Activated CD8-positive, alpha-beta memory T cell treated with anti-CD3 and anti-CD28 coated beads for 36 hours (primary cell): ENCODE measurements at regions not wholly inside any gene's neighbourhood (a gene's known extent, or its start where the extent isn't known, plus 50 kb on each side); places are given as distances from the start of the nearest gene placed in this dataset.

Experiments used
- CTCF ChIA-PET: fragments of 350-600 bp; sonication (Branson Sonifier 250); formaldehyde crosslinking; loops from one replicate; lab custom pipeline; 2021; ENCODE audit warnings: antibody characterized with exemption; lab: Charles Lee
- POLR2A ChIA-PET: fragments of 350-600 bp; sonication (Branson Sonifier 250); formaldehyde crosslinking; loops from one replicate; lab custom pipeline; 2021; ENCODE audit warnings: antibody characterized with exemption; lab: Charles Lee

DNA sequence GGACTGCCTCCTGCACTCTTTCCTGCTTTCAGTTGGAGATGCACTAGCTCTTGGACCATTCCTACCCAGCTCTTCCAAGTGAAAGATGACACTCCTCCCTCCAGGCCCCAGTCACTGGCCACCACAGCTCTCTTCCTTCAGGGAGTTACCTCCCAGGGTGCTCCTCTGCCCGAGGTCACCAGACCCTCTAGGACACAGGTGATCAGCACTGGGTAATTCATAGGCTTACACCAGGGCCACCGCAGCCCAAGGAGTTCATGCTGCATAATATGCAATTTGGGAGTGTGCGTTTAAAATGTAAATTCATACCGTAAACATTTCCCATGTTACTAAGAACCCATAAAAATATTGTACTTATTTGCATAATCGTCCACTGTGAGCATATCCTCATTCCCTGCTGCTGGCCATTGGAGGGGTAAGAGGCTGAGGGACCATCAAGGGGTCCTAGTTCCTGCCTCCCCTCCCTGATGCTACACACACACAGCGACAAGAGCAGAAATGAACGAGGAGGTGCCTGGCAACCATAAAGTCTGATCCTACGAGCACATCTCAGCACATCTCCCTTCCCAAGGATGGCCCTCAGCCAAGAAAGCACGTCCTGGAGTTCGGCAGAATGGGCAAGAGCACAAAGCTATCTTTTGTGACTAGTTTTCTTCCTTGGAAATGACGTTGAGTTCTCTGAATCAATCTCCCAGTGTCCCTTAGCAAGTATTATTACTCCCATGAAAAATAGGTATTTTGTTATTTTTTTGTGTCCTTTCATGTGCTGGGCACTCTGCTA, 222.9 kb upstream of the RAB4A start:
- ChIA-PET CTCF (no interaction called here), POLR2A (no interaction called here)

- ChIA-PET POLR2A (no interaction called here), CTCF (no interaction called here)
These were observed 222.0 kb upstream of the RAB4A start for GRCh38 chr1:229048896-229049295.

DNA sequence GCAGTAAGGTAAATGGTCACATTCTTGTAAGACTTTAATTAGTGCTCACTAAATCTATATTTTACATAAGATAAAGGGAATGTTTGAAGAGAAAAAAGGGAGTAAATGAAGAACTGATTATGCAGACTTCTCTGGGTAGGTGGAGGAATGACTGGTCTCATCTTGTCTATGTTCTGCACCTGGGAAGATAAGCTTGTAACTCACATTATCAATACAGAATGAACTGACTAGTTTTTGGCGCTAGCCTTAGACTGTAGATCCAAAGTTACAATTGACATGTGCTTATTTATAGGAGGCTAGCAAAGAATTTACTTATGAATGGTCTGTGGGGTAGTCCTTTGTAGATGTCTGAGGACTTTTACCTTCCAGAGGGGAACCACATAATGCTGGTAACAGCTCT, 214.9 kb upstream of the RAB4A start:
- CTCF ChIA-PET, result no interaction called here
- POLR2A ChIA-PET, result no interaction called here

- ChIA-PET POLR2A (no interaction called here), CTCF (no interaction called here)
These were observed 212.8 kb upstream of the RAB4A start for GRCh38 chr1:229058111-229058561.

GRCh38 chr1:229058729-229059128, 212.2 kb upstream of the RAB4A start:
- POLR2A ChIA-PET, result no interaction called here
- CTCF ChIA-PET, result no interaction called here

- ChIA-PET POLR2A (no interaction called here), CTCF (no interaction called here)
These were observed 211.0 kb upstream of the RAB4A start for GRCh38 chr1:229059671-229060539.

DNA sequence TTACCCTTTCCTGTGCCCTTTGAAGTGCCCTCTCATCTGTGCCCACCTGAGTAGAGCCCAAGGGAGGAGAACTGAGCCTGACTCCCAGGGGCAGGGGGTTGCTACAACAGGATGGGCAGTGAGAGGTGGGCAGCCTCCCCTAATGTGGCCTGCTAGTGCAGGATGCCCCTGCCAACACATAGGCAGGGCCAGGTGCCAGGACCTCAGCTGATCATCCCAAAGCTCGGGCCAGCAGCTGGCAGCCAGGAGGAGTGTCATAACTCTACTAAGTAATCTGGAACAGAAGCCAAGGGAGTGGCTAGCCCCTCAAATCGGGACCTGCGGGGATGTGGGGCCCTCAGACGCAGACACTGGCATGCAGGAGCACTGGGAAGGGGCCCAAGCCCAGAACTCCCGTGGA, 208.8 kb upstream of the RAB4A start:
- POLR2A ChIA-PET, result no interaction called here
- CTCF ChIA-PET, result no interaction called here

DNA sequence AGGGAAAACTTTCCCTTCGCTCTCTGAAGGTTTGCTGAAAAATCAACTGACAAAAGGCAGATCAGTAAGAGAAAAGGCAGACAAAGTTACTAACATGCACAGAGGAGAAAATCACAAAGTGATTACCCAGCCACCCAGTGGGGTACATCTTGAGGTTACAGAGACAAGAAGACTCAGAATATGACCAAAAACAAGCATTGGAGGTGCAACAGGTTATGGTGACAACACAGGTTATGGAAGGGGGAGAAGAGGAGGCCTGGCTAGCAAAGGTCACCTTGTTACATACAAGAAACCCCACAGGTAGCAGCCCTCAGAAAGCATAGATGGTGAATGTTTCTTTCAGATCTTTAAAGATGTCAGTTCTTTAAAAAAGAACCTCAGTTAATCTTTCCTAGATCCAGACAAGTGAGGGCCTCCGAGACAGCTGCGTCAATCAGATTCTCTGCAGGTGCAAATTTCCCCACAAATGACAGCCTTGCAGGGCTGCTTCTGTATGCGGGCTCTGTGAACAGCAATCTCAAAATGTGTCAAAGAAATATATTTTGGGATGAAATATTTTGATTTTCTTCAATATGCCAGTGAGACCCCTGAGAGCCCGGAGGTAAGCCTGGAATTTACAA, 207.6 kb upstream of the RAB4A start:
- POLR2A ChIA-PET, result no interaction called here
- CTCF ChIA-PET, result no interaction called here

- POLR2A ChIA-PET, result no interaction called here
- CTCF ChIA-PET, result no interaction called here
These were observed 206.4 kb upstream of the RAB4A start for GRCh38 chr1:229064320-229065168.

DNA sequence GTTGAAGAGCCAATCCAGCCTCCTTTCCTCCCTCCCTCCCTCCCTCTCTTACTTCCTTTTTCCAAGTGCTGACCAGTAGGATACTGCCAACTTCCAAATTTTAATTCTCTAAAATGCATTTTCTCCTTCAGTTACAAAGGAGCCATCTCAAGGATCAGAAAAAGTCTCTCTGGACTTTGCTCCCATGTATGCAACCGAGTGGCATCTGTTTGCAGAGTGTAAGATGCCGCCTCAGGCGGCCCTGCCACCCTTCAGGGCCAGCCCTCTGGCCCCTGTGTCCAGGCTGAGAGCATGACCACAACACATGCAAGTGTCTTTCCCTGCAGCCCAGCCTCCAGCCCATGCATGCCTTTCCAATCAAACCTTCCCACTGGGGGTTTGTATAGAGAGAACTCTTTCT, 205.3 kb upstream of the RAB4A start:
- POLR2A ChIA-PET, result no interaction called here

DNA sequence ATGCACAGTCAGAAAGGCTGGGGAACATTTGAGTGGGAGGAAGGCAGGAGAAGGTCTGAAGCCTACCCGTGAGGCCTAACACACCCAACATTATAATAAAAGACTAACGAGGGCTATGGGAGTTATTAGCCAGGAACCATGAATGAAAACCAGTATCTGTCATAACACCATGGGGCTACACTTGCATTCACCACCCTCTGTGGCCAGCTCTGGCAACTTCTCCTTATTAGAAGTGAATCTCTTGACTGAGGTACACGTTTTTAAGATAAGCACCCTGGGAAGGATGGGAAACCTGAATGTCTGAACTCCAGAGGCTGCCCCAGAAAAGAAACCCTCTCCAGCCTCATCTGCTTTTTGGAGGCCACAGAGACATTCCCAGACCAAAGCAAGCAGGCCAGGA, 204.3 kb upstream of the RAB4A start:
- POLR2A ChIA-PET, result no interaction called here
- CTCF ChIA-PET, result no interaction called here

More for the DNA sequence above, 205.3 kb upstream of the RAB4A start:
- CTCF ChIA-PET, result no interaction called here

DNA sequence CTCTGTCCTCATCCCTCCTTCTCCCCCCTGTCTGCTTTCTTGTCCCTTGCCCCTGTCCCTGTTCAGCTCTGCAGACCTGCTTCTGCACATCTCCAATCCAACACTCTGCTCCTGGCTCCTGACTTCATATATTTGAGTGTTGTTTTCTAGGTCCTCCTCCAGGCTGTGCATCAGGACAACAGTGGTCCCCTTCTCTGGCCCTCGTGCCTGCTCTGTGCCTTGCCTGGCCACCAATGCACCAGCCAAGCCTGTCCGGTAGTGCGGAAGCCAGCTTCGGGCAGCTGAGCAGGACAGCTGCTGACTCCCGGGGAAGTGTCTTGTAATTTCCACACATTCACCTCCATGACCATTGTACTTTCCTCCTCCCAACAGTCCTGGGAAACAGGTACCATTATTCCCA, 203.4 kb upstream of the RAB4A start:
- POLR2A ChIA-PET, result no interaction called here
- CTCF ChIA-PET, result no interaction called here

DNA sequence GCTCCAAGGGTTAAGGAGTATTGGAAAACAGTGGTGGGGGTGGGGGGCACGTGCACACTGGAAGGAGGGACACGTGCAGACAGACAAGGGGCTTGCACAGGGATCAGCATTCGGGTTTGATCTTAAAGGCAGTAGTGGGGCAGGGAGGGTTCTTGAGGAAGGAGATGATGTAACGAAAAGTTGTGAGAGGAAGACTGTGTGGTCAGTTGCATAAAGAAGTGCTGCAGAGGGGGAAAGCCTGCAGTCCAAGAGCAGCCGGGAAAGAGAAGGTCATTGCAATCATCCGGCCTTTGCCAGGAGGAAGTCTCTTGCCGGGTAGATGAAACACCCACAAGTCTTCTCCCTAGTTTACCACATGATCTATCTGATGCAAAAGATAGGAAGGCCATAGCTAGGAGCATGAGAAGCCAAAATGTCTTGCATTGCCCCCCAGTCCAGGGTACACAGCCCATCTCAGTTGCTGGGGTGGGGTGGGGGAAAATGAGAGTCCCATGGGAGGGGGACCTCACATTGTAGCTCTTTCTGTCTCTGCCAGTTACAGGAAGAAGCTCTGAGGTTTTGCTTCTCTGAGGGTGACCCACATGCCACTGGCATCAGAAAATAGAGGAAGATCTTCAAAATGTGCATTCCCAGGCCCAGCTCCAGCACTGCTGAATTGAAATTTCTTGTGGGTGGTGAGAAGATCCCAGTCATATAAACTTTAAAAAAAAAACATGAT, 202.5 kb upstream of the RAB4A start:
- CTCF ChIA-PET, result no interaction called here
- POLR2A ChIA-PET, result no interaction called here

DNA sequence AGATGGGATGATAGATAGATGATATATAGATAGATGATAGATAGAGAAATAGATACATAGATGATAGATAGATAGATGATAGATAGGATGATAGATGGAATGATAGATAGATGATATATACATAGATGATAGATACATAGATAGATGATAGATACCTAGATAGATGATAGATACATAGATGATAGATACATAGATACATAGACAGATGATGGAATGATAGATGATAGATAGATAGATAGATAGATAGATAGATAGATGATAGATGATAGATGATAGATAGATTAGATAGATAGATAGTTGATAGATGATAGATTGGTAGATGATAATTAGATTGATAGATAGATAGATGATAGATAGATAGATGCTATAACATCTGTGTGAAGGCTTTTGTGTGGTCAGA, 201.7 kb upstream of the RAB4A start:
- POLR2A ChIA-PET, result no interaction called here
- CTCF ChIA-PET, result no interaction called here

DNA sequence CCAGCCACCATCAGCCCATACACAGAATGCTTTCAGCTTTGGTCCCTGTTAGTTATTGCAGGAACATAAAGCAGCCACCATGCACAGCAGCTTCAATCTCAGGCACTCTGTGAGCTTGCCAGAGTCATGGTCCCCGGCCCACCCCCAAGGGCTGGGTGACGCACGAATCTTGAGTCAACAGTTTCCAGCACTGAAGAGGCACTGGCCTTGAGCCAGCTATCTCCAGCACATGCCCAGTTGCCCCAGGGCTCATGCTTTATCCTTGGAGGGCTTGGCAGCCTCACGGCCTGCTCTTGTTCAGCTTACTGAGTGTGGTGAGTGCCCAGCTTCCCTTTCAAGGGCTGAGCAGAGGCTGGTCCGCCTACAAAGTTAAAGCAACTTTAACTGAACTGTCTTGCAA, 200.7 kb upstream of the RAB4A start:
- ChIA-PET CTCF (no interaction called here), POLR2A (no interaction called here)

GRCh38 chr1:229073251-229073650, 197.7 kb upstream of the RAB4A start:
- ChIA-PET POLR2A (no interaction called here), CTCF (no interaction called here)

- ChIA-PET CTCF (no interaction called here), POLR2A (no interaction called here)
These were observed 195.7 kb upstream of the RAB4A start for GRCh38 chr1:229075217-229075616.

- CTCF ChIA-PET, result no interaction called here
- POLR2A ChIA-PET, result no interaction called here
These were observed 195.2 kb upstream of the RAB4A start for GRCh38 chr1:229075716-229076115.

DNA sequence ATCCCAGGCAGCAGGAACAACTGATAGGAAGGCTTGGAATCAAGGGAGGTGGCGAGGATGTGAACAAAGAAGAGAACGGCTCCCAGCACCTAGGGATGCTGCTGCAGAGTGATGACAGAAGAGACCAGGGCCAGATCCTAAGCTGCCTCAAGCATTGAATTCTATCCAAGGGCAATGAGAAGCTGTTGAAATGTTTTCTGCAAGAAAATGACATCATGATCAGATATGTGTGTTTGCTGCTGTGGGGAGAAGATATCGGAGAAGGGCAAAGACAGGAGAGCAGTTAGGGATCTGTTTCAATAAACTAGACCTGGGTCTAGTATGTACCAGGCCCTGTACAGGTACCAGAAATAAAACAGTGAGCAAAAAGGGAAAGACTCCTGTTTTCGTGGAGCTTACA, 194.7 kb upstream of the RAB4A start:
- ChIA-PET CTCF (no interaction called here), POLR2A (interaction anchor here (0.5 kb wide), 1 partner anchor 139 kb away, joined by 5 read pairs; no protein-coding TSS in a partner anchor)
